HepG2 (cell line): ENCODE measurements at regions not wholly inside any gene's neighbourhood (a gene's known extent, or its start where the extent isn't known, plus 50 kb on each side); places are given as distances from the start of the nearest gene placed in this dataset.

Experiments used
- CTCF ChIP-seq: sonication (generic); formaldehyde crosslinking; IDR thresholded peaks from 2 replicates; pipeline ENCODE4 v1.5.0; 2020; ENCODE audit warnings: mild to moderate bottlenecking, missing genetic modification reagents, moderate library complexity
- ETV5 ChIP-seq: IDR thresholded peaks from 2 replicates; pipeline ENCODE4 v1.6.1; 2018; ENCODE audit warnings: missing biosample characterization, missing genetic modification reagents, inconsistent platforms, borderline replicate concordance
- FOXM1 ChIP-seq: sonication (generic); formaldehyde crosslinking; IDR thresholded peaks from 2 replicates; pipeline ENCODE4 v1.5.0; 2020; ENCODE audit warnings: missing genetic modification reagents
- GABPA ChIP-seq, 2 experiments: IDR thresholded peaks; 2 replicates each; pipeline ENCODE4 v1.6.1; 2011 to 2016; ENCODE audit warnings: low read depth in 2 of 2, low read length in 1 of 2, missing biosample characterization in 1 of 2, missing genetic modification characterization in 1 of 2
- KAT2B ChIP-seq: fragments of 150-350 bp; IDR thresholded peaks from 2 replicates; pipeline ENCODE4 v1.6.1; 2014; ENCODE audit warnings: low read depth, low read length, borderline replicate concordance
- KLF9 ChIP-seq: IDR thresholded peaks from 2 replicates; pipeline ENCODE4 v1.6.1; 2016; ENCODE audit warnings: low read depth
- MYC ChIP-seq: sonication (generic); formaldehyde crosslinking; IDR thresholded peaks from 2 replicates; pipeline ENCODE4 v1.9.0; 2021; ENCODE audit warnings: missing genetic modification reagents, borderline replicate concordance
- RFX1 ChIP-seq: fragments of 450-650 bp; IDR thresholded peaks from 2 replicates; pipeline ENCODE4 v1.6.1; 2017
- SIN3A ChIP-seq: IDR thresholded peaks from 2 replicates; pipeline ENCODE4 v1.6.1; 2011; ENCODE audit warnings: low read depth, mild to moderate bottlenecking, control low read depth, low read length, borderline replicate concordance
- TBL1XR1 ChIP-seq: fragments of 150-350 bp; IDR thresholded peaks from 2 replicates; pipeline ENCODE4 v1.6.1; 2014; ENCODE audit warnings: borderline replicate concordance, low read length; ENCODE audit not compliant: partially characterized antibody
- TEAD2 ChIP-seq: sonication (generic); formaldehyde crosslinking; IDR thresholded peaks from 2 replicates; pipeline ENCODE4 v1.9.0; 2021; ENCODE audit warnings: missing genetic modification reagents
- ZNF670 ChIP-seq: sonication (generic); formaldehyde crosslinking; IDR thresholded peaks from 2 replicates; pipeline ENCODE4 v1.8.0; 2022; ENCODE audit warnings: mild to moderate bottlenecking, missing genetic modification reagents, borderline replicate concordance
- TF ChIP-seq, protein P1 (sequence below): sonication (generic); formaldehyde crosslinking; IDR thresholded peaks from 2 replicates; pipeline ENCODE4 v1.4.0; 2020; ENCODE audit warnings: missing genetic modification reagents

DNA sequence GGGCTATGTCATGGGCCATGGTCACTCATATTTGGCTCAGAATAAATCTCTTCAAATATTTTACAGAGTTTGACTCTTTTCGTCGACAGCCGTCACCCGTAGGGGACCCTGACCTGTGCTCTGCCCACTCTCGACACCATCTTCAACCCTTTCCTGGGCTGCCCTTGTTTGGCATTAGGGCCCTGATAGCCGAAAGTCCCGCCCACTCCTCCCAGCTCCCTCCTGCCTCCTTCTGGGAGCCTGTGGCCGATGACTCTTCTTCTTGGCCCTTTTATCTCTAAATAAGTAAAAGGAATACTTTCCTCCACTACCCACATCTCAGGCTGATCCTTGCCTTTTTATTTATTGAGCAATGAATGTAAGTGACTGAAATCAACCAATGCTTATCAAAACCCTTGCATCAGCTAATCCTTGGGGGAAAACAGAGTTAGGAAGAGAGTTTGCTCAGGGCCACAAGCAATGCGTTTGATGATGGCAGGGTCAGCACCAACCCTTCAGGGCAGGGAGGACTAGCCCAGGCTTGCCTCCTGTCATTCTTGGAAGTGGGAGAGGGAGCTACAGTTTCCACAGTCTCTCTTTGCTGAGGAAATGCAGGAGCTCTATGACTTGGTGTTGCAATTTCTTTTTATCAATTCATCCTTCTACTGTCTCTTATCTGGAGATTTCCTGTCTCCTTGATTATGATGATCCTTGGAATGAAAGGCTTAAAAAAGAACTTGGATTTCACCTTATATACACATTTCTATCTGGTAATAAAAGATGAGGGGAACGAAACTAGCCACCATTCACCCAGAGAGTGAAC lies 218.2 kb upstream of the PODXL start:
- no peak for TF ChIP-seq CTCF
- TF ChIP-seq FOXM1 (CRISPR knock-in tag) = no peak
- no peak for TF ChIP-seq MYC (CRISPR knock-in tag)
- no peak for TF ChIP-seq TEAD2 (CRISPR knock-in tag)
- no peak for TF ChIP-seq KLF9 (CRISPR knock-in tag)
- no peak for TF ChIP-seq GABPA (IDR thresholded peaks at IDR 0.05; ENCODE audit: low read depth, low read length)
- TF ChIP-seq GABPA (CRISPR knock-in tag; IDR thresholded peaks at IDR 0.05; ENCODE audit: low read depth) = no peak
- TF ChIP-seq ZNF670 (CRISPR knock-in tag) = no peak
- TF ChIP-seq, protein P1, sequence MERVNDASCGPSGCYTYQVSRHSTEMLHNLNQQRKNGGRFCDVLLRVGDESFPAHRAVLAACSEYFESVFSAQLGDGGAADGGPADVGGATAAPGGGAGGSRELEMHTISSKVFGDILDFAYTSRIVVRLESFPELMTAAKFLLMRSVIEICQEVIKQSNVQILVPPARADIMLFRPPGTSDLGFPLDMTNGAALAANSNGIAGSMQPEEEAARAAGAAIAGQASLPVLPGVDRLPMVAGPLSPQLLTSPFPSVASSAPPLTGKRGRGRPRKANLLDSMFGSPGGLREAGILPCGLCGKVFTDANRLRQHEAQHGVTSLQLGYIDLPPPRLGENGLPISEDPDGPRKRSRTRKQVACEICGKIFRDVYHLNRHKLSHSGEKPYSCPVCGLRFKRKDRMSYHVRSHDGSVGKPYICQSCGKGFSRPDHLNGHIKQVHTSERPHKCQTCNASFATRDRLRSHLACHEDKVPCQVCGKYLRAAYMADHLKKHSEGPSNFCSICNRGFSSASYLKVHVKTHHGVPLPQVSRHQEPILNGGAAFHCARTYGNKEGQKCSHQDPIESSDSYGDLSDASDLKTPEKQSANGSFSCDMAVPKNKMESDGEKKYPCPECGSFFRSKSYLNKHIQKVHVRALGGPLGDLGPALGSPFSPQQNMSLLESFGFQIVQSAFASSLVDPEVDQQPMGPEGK (CRISPR knock-in tag) = no peak
- TF ChIP-seq KAT2B = no peak
- TF ChIP-seq TBL1XR1 = no peak
- no peak for TF ChIP-seq ETV5
- TF ChIP-seq SIN3A = no peak
- TF ChIP-seq RFX1 = no peak
